ENCODE measurements at regions not wholly inside any gene's neighbourhood (a gene's known extent, or its start where the extent isn't known, plus 50 kb on each side); places are given as distances from the start of the nearest gene placed in this dataset.

DNA sequence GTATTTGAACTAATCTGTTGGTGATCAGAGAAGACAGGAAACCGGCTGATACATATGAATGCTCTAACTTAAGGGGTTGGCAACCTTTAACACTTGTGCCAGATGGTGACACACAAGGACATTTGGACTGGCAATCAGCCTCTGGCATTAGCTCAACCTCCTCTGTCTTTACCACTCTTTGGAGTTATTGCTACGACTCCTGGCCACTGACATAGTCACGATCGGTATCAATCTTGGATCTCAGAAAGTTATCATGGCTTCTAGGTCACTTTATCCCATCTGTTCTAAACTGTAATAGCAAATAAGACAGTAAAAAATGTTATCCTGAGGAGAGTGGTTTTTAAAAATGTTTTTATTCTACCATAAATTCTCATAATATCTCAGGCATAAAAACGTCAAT, 575.2 kb upstream of the MDGA2 start:
- TF ChIP-seq, protein P1, sequence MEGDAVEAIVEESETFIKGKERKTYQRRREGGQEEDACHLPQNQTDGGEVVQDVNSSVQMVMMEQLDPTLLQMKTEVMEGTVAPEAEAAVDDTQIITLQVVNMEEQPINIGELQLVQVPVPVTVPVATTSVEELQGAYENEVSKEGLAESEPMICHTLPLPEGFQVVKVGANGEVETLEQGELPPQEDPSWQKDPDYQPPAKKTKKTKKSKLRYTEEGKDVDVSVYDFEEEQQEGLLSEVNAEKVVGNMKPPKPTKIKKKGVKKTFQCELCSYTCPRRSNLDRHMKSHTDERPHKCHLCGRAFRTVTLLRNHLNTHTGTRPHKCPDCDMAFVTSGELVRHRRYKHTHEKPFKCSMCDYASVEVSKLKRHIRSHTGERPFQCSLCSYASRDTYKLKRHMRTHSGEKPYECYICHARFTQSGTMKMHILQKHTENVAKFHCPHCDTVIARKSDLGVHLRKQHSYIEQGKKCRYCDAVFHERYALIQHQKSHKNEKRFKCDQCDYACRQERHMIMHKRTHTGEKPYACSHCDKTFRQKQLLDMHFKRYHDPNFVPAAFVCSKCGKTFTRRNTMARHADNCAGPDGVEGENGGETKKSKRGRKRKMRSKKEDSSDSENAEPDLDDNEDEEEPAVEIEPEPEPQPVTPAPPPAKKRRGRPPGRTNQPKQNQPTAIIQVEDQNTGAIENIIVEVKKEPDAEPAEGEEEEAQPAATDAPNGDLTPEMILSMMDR (conservative IDR thresholded peaks at IDR 0.05 in 1 of 2, IDR thresholded peaks at IDR 0.05 in 1 of 2; ENCODE audit: extremely low read depth in 1 of 2, insufficient read depth in 1 of 2, low read depth in 1 of 2, low read length in 2 of 2): no peak
- TF ChIP-seq EZH2 (IDR thresholded peaks at IDR 0.05; ENCODE audit: borderline replicate concordance, low read length): no peak

Measured in mammary epithelial cell (primary cell).